Hepatocyte (in vitro differentiated cells): ENCODE measurements at regions not wholly inside any gene's neighbourhood (a gene's known extent, or its start where the extent isn't known, plus 50 kb on each side); places are given as distances from the start of the nearest gene placed in this dataset.

Experiments used
- EZH2 ChIP-seq: fragments of 200-600 bp; sonication (generic); IDR thresholded peaks from 2 replicates; pipeline ENCODE4 v1.6.1; 2016; ENCODE audit warnings: antibody characterized with exemption, mild to moderate bottlenecking, borderline replicate concordance
- EZH2phosphoT487 ChIP-seq: fragments of 200-600 bp; sonication (generic); IDR thresholded peaks from one replicate; pipeline ENCODE4 v1.6.1; 2018; ENCODE audit warnings: antibody characterized with exemption, mild to moderate bottlenecking, low read depth, moderate library complexity; ENCODE audit not compliant: unreplicated experiment, severe bottlenecking
- TF ChIP-seq, protein P1 (sequence below): fragments of 200-600 bp; sonication (generic); IDR thresholded peaks from 2 replicates; pipeline ENCODE4 v1.5.1; 2016; ENCODE audit warnings: antibody characterized with exemption, mild to moderate bottlenecking; ENCODE audit not compliant: poor library complexity

DNA sequence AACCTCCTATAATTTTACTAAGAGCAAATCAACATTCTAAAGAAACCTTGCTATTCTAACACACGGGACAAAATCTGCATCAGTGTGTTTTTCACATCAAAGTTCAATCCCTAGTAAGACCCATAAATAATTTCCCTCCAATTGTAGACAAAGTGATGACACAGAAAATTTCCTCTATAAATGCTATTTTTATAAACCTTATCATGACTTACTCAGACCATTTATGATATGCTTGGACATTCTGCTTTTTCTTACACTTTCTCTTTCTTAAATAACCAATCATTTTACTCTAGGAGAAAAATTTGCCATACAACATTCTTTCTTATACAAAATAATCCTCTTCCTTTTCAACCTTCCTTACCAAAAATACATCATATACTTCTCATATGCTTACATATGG lies 67.0 kb downstream of the SDR9C7 start:
- no peak for TF ChIP-seq EZH2
- TF ChIP-seq, protein P1, sequence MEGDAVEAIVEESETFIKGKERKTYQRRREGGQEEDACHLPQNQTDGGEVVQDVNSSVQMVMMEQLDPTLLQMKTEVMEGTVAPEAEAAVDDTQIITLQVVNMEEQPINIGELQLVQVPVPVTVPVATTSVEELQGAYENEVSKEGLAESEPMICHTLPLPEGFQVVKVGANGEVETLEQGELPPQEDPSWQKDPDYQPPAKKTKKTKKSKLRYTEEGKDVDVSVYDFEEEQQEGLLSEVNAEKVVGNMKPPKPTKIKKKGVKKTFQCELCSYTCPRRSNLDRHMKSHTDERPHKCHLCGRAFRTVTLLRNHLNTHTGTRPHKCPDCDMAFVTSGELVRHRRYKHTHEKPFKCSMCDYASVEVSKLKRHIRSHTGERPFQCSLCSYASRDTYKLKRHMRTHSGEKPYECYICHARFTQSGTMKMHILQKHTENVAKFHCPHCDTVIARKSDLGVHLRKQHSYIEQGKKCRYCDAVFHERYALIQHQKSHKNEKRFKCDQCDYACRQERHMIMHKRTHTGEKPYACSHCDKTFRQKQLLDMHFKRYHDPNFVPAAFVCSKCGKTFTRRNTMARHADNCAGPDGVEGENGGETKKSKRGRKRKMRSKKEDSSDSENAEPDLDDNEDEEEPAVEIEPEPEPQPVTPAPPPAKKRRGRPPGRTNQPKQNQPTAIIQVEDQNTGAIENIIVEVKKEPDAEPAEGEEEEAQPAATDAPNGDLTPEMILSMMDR: no peak
- TF ChIP-seq EZH2phosphoT487: no peak
